Left lung (tissue), 4 donors: ENCODE measurements at regions not wholly inside any gene's neighbourhood (a gene's known extent, or its start where the extent isn't known, plus 50 kb on each side); places are given as distances from the start of the nearest gene placed in this dataset.

Source experiments
- ATAC-seq: fragments of 200-7000 bp; cut with Tn5 transposase; one replicate; pipeline ENCODE4 v1.9.1; 2020; ENCODE audit warnings: moderate library complexity
- DNase-seq, 4 donors: peaks; one replicate each; pipeline ENCODE4 v3.0.0-alpha.2; 2013 to 2020
- H3K27ac ChIP-seq, 2 donors: fragments of 200-600 bp; sonication (generic) in 1 of 2; one replicate each; pipeline versions ENCODE4 v1.5.0 to v1.8.0; 2020 to 2021
- H3K27me3 ChIP-seq, 2 donors: fragments of 200-600 bp; sonication (generic) in 1 of 2; one replicate each; pipeline versions ENCODE4 v1.5.0 to v1.8.0; 2020 to 2021
- H3K36me3 ChIP-seq, 2 donors: fragments of 200-600 bp; sonication (generic) in 1 of 2; one replicate each; pipeline versions ENCODE4 v1.5.0 to v1.8.0; 2020 to 2021
- H3K4me1 ChIP-seq, 2 donors: fragments of 200-600 bp; one replicate each; pipeline ENCODE4 v1.8.0; 2021
- H3K4me3 ChIP-seq, 2 donors: fragments of 200-600 bp; sonication (generic) in 1 of 2; one replicate each; pipeline versions ENCODE4 v1.5.0 to v1.8.0; 2020 to 2021; ENCODE audit warnings: mild to moderate bottlenecking in 1 of 2
- H3K9me3 ChIP-seq, 2 donors: fragments of 200-600 bp; sonication (generic) in 1 of 2; one replicate each; pipeline versions ENCODE4 v1.5.0 to v1.8.0; 2020 to 2021
- intact Hi-C, 2 donors: fragments of 100-400 bp; cut with DNase I; formaldehyde crosslinking; loops; one replicate each; pipeline versions ENCODE4 v1.11.2 to v1.14.2; 2022
- TF ChIP-seq, protein P1 (sequence below), 2 donors: fragments of 200-600 bp; sonication (generic) in 1 of 2; IDR thresholded peaks; one replicate each; pipeline versions ENCODE4 v1.5.0 to v1.8.0; 2021; ENCODE audit warnings: antibody characterized with exemption in 2 of 2
- donor health status: DM: no; HTN: yes; CAD: no.
- donor health status: DM: no; HTN: no; CAD: no.

- intact Hi-C loops, result no loop called here
Measured at GRCh38 chr9:23005156-23005555, 558.5 kb downstream of the DMRTA1 start.

DNA sequence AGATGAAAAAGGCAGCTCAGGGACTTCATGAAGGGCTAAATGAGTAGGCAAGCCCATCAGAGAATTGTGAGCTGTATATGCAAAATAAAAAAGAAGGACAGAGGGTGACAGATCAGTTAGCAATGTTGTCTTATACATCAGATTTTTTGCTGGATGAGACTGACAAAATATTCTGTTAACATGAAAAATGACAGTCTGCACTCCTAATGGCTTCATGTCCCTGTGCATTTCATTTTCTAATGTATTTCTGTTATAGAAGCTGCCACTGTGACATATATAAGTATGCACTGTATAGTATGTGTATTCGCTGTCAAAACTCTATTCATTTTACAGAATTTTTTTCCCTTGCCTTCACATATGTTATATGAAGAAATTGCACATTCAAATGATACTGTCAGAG, 559.5 kb downstream of the DMRTA1 start:
- DNase-seq (no peak), ATAC-seq (no peak)
- no peaks in the 10 kb centered on the region for H3K27me3 ChIP-seq
- TF ChIP-seq, protein P1, sequence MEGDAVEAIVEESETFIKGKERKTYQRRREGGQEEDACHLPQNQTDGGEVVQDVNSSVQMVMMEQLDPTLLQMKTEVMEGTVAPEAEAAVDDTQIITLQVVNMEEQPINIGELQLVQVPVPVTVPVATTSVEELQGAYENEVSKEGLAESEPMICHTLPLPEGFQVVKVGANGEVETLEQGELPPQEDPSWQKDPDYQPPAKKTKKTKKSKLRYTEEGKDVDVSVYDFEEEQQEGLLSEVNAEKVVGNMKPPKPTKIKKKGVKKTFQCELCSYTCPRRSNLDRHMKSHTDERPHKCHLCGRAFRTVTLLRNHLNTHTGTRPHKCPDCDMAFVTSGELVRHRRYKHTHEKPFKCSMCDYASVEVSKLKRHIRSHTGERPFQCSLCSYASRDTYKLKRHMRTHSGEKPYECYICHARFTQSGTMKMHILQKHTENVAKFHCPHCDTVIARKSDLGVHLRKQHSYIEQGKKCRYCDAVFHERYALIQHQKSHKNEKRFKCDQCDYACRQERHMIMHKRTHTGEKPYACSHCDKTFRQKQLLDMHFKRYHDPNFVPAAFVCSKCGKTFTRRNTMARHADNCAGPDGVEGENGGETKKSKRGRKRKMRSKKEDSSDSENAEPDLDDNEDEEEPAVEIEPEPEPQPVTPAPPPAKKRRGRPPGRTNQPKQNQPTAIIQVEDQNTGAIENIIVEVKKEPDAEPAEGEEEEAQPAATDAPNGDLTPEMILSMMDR (IDR thresholded peaks at IDR 0.05), result no peak
- no peaks in the 10 kb centered on the region for H3K4me1 ChIP-seq
- intact Hi-C loops, result no loop called here
- H3K27ac ChIP-seq, result no peak overlapping the region
- H3K4me3 ChIP-seq, result no peak overlapping the region
- no peaks in the 10 kb centered on the region for H3K36me3 ChIP-seq
- peaks cover 0 to 2% of the 10 kb centered on the region in 2 donors for H3K9me3 ChIP-seq

More at GRCh38 chr9:23005156-23005555, 558.5 kb downstream of the DMRTA1 start:
- Histone ChIP-seq H3K27ac (no peak overlapping the region), H3K9me3 (peaks cover 0 to 2% of the 10 kb centered on the region in 2 donors), H3K27me3 (no peaks in the 10 kb centered on the region), H3K4me3 (no peak overlapping the region), H3K4me1 (no peaks in the 10 kb centered on the region), H3K36me3 (no peaks in the 10 kb centered on the region)
- TF ChIP-seq, protein P1 (IDR thresholded peaks at IDR 0.05), result no peak
- ATAC-seq, result no peak
- DNase-seq, result no peak

DNA sequence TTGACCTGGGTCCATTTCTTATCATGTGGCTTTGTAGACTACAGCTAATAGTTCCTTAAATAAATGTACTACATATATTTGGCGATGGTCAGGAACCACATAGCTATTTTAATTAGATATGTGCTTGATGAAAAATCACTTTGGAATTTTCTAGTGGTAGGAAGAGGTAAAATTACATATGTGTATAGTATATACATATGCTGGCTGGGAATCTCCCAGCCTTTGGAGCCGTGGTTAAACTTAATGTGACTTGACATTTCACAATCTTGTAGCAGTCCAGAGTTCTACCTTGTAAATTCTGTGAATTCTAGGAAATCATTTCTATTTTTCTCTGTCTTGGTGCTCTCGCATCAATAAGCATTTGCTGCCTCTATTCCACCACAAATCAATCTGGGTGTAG, 565.0 kb downstream of the DMRTA1 start:
- Histone ChIP-seq H3K4me1 (no peaks in the 10 kb centered on the region), H3K27me3 (no peaks in the 10 kb centered on the region), H3K9me3 (peaks cover 0 to 2% of the 10 kb centered on the region in 2 donors), H3K27ac (no peak overlapping the region), H3K36me3 (no peaks in the 10 kb centered on the region), H3K4me3 (no peak overlapping the region)
- TF ChIP-seq, protein P1 (IDR thresholded peaks at IDR 0.05), result no peak
- no peak for ATAC-seq
- no peak for DNase-seq
- intact Hi-C loops, result no loop called here

- H3K36me3 ChIP-seq, result no peaks in the 10 kb centered on the region
- peaks cover 0 to 4% of the 10 kb centered on the region in 2 donors for H3K9me3 ChIP-seq
- H3K4me1 ChIP-seq, result no peaks in the 10 kb centered on the region
- intact Hi-C loops, result no loop called here
- TF ChIP-seq, protein P1 (IDR thresholded peaks at IDR 0.05), result no peak
- no peaks in the 10 kb centered on the region for H3K27me3 ChIP-seq
- DNase-seq (no peak), ATAC-seq (no peak)
- no peak overlapping the region for H3K27ac ChIP-seq
- no peak overlapping the region for H3K4me3 ChIP-seq
Measured at GRCh38 chr9:23015557-23015956, 568.9 kb downstream of the DMRTA1 start.

DNA sequence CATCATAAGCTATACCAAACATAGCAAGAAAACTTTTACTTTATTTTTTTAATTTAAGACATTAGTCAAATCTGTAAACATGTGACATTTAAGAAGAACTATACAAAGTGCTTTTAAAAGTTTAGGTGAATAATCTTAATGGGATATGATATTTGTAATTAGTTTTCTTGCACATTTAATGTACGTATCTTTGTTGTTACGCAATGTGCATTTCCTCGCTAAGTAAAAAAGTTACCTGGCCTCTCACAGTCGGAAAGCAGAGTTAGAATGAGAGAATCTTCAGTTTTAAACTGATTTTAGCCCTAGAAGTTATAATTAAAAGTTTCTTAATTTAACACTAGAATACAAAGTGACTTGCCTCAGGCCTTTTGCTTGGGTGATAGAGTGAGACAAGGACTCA, 589.8 kb downstream of the DMRTA1 start:
- Histone ChIP-seq H3K4me3 (no peak overlapping the region), H3K27me3 (no peaks in the 10 kb centered on the region), H3K27ac (no peak overlapping the region), H3K9me3 (peaks cover 0 to 10% of the 10 kb centered on the region in 2 donors), H3K4me1 (no peaks in the 10 kb centered on the region), H3K36me3 (no peaks in the 10 kb centered on the region)
- intact Hi-C loops, result no loop called here
- no peak for DNase-seq
- TF ChIP-seq, protein P1 (IDR thresholded peaks at IDR 0.05), result no peak
- no peak for ATAC-seq
